HG03060 (cell line): ENCODE measurements at regions not wholly inside any gene's neighbourhood (a gene's known extent, or its start where the extent isn't known, plus 50 kb on each side); places are given as distances from the start of the nearest gene placed in this dataset.
"Not testable (repeated sequence)": the region's sequence is repeated elsewhere in the genome, so short reads cannot be mapped to it uniquely, and the experiment has no call there.

Experiments
- ATAC-seq: cut with Tn5 transposase; IDR thresholded peaks from one replicate; pipeline ENCODE4 v1.9.1; 2021; ENCODE audit warnings: low read depth, moderate number of reproducible peaks; ENCODE audit not compliant: unreplicated experiment

DNA sequence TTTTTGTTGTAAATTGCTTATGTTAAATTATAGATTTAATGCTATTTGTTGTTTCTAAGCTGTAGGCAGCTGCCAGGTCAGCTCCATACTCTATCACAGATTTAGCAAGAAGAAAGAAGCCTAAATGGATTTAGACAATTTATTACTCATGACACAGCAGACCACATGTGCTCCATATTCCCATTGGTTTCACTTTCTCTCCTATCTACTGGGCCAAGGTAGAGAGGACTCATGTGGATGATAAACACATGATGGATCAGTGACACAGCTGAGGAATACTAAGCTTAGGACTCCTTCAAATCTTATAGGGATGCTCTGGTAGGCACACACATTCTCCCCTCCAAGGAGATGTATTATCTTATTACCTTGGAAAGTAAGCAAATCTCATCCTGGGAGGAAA, 553.0 kb upstream of the ADGRB3 start:
- ATAC-seq = no peak

GRCh38 chr6:68080074-68080473, 555.0 kb upstream of the ADGRB3 start:
- ATAC-seq = no peak

GRCh38 chr6:68077661-68078060, 557.4 kb upstream of the ADGRB3 start:
- no peak for ATAC-seq

DNA sequence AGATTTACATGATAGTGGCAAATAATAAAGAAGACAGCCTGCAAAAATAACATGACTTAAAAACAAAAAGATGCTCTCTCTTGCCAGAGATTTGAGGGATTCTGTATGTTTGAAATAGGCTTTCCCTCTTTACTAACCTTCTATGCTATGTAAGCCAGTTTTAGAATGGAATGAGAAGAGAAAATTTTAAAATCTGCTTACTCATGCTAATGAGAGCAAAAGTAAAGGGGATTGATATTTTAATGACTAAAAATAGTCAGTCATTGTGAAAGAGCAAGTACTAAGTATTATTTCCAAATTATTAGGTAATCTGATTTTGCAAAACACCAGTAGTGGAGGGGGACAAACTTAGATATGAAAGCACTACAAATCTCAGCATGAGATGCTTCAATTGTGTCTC, 563.3 kb upstream of the ADGRB3 start:
- no peak for ATAC-seq

DNA sequence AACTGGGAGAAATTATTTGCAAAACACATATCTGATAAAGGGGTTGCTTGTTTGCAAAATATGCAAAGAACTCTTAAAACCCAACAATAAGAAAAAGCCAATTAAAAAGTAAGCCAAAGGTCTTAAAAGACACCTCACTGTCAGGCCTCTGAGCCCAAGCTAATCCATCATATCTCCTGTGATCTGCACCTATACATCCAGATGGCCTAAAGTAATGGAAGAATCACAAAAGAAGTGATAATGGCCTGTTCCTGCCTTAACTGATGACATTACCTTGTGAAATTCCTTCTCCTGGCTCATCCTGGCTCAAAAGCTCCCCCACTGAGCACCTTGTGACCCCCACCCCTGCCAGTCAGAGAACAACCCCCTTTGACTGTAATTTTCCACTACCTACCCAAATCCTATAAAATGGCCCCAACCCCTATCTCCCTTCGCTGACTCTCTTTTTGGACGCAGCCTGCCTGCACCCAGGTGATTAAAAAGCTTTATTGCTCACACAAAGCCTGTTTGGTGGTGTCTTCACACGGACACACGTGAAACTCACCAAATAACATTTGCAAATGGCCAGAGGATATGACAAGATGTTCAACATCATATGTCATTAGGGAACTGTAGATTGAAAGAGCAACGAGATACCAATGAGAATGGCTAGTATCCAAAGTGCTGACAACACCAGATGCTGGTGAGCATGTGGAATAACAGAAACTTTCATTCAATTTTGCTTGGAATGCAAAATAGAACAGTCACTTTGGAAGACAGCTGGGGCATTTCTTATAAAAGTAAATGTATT, 565.0 kb upstream of the ADGRB3 start:
- no peak for ATAC-seq

DNA sequence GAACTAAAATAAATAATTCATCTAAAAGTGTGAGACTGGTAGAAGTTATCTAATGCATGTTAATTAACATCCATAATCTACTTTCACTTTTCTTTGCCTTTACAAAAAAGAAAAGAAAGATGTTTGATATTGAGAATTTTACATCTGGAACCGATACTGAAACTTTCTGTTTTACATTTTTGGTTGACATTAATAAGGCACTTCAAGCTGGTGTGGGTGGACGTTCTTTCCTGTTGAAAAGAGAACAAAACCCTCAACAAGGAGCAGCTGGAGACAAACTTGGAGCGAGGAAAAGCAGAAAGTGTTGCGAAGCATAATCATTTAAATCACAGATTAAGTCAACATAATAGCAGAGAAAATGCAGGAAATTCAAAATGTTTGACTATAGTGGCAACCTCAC, 575.2 kb upstream of the ADGRB3 start:
- no peak for ATAC-seq

DNA sequence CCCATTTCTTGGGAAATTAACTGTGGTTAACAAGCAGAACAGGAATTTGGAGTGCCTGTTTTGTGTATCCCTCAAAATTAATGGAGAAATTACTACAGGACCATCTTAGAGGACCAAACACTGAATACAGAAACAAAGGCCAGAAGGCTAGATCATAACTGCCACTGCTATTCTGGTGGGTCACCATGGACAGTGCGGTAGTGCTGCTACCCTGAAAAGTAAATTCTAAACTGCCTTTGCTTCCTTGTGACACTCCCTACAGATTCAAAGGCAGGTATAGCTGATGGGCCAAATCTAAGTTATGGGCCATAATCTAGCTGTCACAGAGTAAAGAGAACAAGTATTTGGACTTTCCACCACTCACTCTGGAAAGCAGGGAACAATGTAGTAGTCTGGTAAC, 575.8 kb upstream of the ADGRB3 start:
- ATAC-seq = no peak

- not testable (repeated sequence) for ATAC-seq
These were observed 578.5 kb upstream of the ADGRB3 start for GRCh38 chr6:68056596-68056995.

GRCh38 chr6:68054756-68055155, 580.3 kb upstream of the ADGRB3 start:
- ATAC-seq = no peak

DNA sequence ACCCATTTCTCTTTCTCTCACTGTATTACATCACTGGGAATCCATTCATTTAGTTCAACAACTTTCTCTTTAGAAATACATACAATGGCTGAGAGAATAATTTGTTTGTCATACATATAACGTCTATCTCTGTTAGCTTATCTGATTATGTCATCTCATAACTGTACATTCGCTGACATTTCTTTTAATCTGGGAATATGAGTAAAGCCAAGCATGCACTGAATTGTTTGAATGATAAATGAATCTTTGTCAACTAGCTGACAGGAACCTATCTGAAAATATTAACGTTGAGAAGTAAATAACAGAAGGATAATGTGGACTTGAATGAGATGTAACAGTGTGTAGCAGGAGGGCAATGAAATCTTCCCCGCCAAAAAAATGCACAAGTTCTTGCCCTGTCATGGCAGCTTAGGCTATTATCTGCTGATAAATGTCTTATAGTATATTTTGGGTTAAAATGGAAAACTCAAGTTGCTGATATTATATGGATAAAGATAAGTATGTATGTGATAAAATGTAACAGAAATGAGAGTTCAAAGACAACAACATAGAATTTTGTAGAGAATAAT, 581.2 kb upstream of the ADGRB3 start:
- no peak for ATAC-seq

GRCh38 chr6:68052234-68052633, 582.8 kb upstream of the ADGRB3 start:
- no peak for ATAC-seq

DNA sequence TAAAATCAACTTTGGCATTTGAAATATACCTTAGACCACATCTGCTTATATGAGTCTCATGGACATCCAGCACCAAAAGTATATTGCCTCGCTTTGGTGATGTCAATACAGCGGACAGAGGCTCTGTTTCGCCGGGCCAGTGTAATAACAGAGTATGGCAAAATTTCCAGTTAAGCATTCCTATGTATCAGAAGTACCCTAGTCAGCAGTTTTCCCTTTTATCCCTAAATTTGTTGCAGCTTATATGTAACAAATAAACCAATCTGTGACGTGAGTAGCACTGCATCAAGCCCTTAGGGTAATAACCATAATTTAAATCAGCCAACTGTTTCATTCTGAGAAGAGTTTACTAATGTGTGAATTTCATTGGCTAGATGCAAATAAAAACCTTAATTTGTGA, 585.5 kb upstream of the ADGRB3 start:
- no peak for ATAC-seq

DNA sequence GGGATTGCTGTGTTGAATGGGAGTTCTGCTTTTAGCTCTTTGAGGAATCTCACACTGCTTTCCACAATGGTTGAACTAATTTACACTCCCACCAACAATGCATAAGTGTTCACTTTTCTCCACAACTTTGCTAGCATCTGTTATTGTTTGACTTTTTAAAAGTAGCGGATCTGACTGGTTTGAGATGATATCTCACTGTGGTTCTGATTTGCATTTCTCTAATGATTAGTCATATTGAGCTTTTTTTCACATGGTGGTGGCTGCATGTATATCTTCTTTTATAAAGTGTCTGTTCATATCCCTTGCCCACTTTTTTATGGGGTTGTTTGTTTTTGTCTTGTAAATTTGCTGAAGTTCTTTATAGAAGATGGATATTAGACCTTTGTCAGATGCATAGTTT, 588.3 kb upstream of the ADGRB3 start:
- ATAC-seq = no peak

- no peak for ATAC-seq
These were observed 588.8 kb upstream of the ADGRB3 start for GRCh38 chr6:68046302-68046701.

- no peak for ATAC-seq
These were observed 589.9 kb upstream of the ADGRB3 start for GRCh38 chr6:68045193-68045592.

- ATAC-seq = no peak
These were observed 590.8 kb upstream of the ADGRB3 start for GRCh38 chr6:68044264-68044663.

DNA sequence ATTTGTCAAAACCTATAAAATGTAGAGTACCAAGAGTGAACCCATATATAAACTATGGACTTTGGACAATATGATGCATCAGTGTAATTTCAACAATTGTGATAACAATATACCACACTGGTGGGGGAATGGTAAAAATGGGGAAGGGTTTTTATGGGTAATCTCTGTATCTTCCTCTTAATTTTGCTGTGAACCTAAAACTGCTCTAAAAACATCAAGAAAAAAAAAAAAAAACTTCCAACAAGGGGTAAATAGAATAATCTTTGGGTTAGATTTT, 592.0 kb upstream of the ADGRB3 start:
- ATAC-seq = no peak

GRCh38 chr6:68042339-68043121, 592.6 kb upstream of the ADGRB3 start:
- ATAC-seq = no peak

DNA sequence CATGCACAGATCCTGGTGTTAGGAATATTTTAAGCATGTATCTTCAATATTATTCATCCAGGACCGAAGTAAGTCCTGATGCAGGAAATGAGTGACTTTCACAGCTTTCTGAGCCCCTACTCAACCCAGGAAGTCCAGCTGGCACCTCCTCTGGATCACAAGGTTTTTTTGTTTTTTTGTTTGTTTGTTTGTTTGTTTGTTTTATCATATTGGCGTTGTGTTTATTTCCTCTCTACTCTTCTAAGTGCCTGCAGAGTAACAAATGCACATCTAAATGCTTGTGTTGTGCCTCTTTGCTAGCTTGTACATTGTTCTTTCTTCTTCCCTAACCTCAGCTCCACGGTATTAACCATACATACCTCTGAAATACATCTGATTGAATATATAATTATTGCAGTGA, 594.3 kb upstream of the ADGRB3 start:
- no peak for ATAC-seq

DNA sequence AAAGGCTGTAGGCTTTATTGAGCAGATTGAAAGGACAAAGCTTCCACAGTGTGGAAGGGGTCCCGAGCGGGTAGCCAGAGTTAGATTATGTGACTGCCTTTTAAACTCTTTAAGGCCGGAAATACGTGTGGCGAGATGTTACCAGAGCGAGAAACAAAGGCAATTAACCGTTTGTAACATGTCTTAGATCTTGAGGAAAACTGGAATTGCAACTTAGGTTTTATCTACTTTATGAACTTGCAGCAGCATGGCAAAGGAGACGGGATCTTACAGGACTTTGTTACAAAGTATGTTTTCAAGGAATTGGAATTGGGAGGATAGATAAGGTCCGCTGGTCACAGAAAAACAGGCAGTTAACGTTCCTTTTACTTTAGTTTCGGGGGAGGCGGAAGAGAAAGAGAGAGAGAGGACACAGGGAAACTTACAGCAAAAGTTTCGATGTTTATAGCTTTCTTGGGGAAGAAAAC, 594.7 kb upstream of the ADGRB3 start:
- ATAC-seq = no peak

- ATAC-seq = no peak
These were observed 595.3 kb upstream of the ADGRB3 start for GRCh38 chr6:68039641-68040311.
